ENCODE measurements at regions not wholly inside any gene's neighbourhood (a gene's known extent, or its start where the extent isn't known, plus 50 kb on each side); places are given as distances from the start of the nearest gene placed in this dataset.
"Not testable (repeated sequence)": the region's sequence is repeated elsewhere in the genome, so short reads cannot be mapped to it uniquely, and the experiment has no call there.

- no peak for DNase-seq
These were observed 117.2 kb downstream of the IPO8 start for GRCh38 chr12:30578426-30578825.

- no peak for DNase-seq
These were observed 122.5 kb downstream of the IPO8 start for GRCh38 chr12:30573145-30573544.

- DNase-seq = no peak
These were observed 125.3 kb downstream of the IPO8 start for GRCh38 chr12:30570211-30570890.

GRCh38 chr12:30569426-30569825 lies 126.2 kb downstream of the IPO8 start:
- no peak for DNase-seq

GRCh38 chr12:30568453-30568852 lies 127.2 kb downstream of the IPO8 start:
- no peak for DNase-seq

- DNase-seq = no peak
These were observed 128.6 kb downstream of the IPO8 start for GRCh38 chr12:30567082-30567481.

- no peak for DNase-seq
These were observed 131.3 kb downstream of the IPO8 start for GRCh38 chr12:30564394-30564793.

GRCh38 chr12:30548203-30548602 lies 147.5 kb downstream of the IPO8 start:
- DNase-seq = no peak

- DNase-seq = no peak
These were observed 149.5 kb downstream of the IPO8 start for GRCh38 chr12:30546121-30546520.

GRCh38 chr12:30544704-30545103 lies 151.0 kb downstream of the IPO8 start:
- not testable (repeated sequence) for DNase-seq

GRCh38 chr12:30537228-30537627 lies 158.4 kb downstream of the IPO8 start:
- no peak for DNase-seq

GRCh38 chr12:30533558-30534265 lies 162.0 kb downstream of the IPO8 start:
- no peak for DNase-seq

GRCh38 chr12:30531731-30532678 lies 163.7 kb downstream of the IPO8 start:
- no peak for DNase-seq

GRCh38 chr12:30529489-30530269 lies 166.0 kb downstream of the IPO8 start:
- DNase-seq = no peak

- DNase-seq = no peak
These were observed 170.5 kb downstream of the IPO8 start for GRCh38 chr12:30525171-30525570.

- DNase-seq = not testable (repeated sequence)
These were observed 175.4 kb downstream of the IPO8 start for GRCh38 chr12:30520285-30520684.

GRCh38 chr12:30519535-30519934 lies 176.1 kb downstream of the IPO8 start:
- no peak for DNase-seq

- DNase-seq = no peak
These were observed 178.3 kb downstream of the IPO8 start for GRCh38 chr12:30517320-30517719.

GRCh38 chr12:30515351-30515750 lies 180.3 kb downstream of the IPO8 start:
- no peak for DNase-seq

GRCh38 chr12:30514666-30515065 lies 181.0 kb downstream of the IPO8 start:
- no peak for DNase-seq

- DNase-seq = no peak
These were observed 187.3 kb downstream of the IPO8 start for GRCh38 chr12:30508205-30508967.

- DNase-seq = no peak
These were observed 188.1 kb downstream of the IPO8 start for GRCh38 chr12:30507576-30507975.
